OCI-LY1 (cell line): ENCODE measurements at regions not wholly inside any gene's neighbourhood (a gene's known extent, or its start where the extent isn't known, plus 50 kb on each side); places are given as distances from the start of the nearest gene placed in this dataset.

Experiments used
- H2AFZ ChIP-seq: fragments of 200-600 bp; sonication (generic), shearing (Covaris generic); 2 replicates; pipeline ENCODE4 v1.6.0; 2014; ENCODE audit warnings: antibody characterized with exemption, mild to moderate bottlenecking, low read length
- H3F3A ChIP-seq: fragments of 200-600 bp; sonication (generic), shearing (Covaris generic); 2 replicates; pipeline ENCODE4 v1.6.0; 2014; ENCODE audit warnings: mild to moderate bottlenecking, antibody characterized with exemption, low read length, moderate library complexity; ENCODE audit not compliant: insufficient read depth
- H3K27ac ChIP-seq: fragments of 200-600 bp; sonication (generic); 2 replicates; pipeline ENCODE4 v1.5.1; 2014; ENCODE audit warnings: low read length, mixed run types, mild to moderate bottlenecking, low read depth; ENCODE audit not compliant: poor library complexity, severe bottlenecking
- H3K27me3 ChIP-seq: fragments of 200-600 bp; sonication (generic); 2 replicates; pipeline ENCODE4 v1.6.0; 2014; ENCODE audit warnings: antibody characterized with exemption, mild to moderate bottlenecking, low read length, moderate library complexity; ENCODE audit not compliant: insufficient read depth
- H3K36me3 ChIP-seq: fragments of 200-600 bp; sonication (generic); 2 replicates; pipeline ENCODE4 v1.6.1; 2014; ENCODE audit warnings: mild to moderate bottlenecking, antibody characterized with exemption, low read length, moderate library complexity, mixed read lengths; ENCODE audit not compliant: insufficient read depth
- H3K4me1 ChIP-seq: fragments of 200-600 bp; sonication (generic); 2 replicates; pipeline ENCODE4 v1.5.1; 2014; ENCODE audit warnings: mild to moderate bottlenecking, low read length, moderate library complexity; ENCODE audit not compliant: insufficient read depth, severe bottlenecking
- H3K4me2 ChIP-seq: fragments of 200-600 bp; sonication (generic), shearing (Covaris generic); 2 replicates; pipeline ENCODE4 v1.6.1; 2014; ENCODE audit warnings: low read length
- H3K4me3 ChIP-seq: fragments of 200-600 bp; sonication (generic); 2 replicates; pipeline ENCODE4 v1.5.1; 2014; ENCODE audit warnings: low read length, low read depth, mild to moderate bottlenecking, mixed read lengths; ENCODE audit not compliant: poor library complexity, severe bottlenecking
- H3K79me2 ChIP-seq: fragments of 200-600 bp; shearing (Covaris generic); 2 replicates; pipeline ENCODE4 v1.6.1; 2016; ENCODE audit warnings: mixed run types, low read length, mixed read lengths; ENCODE audit not compliant: insufficient read depth
- H3K9ac ChIP-seq: fragments of 200-600 bp; sonication (generic), shearing (Covaris generic); 2 replicates; pipeline ENCODE4 v1.6.1; 2014; ENCODE audit warnings: mild to moderate bottlenecking, low read length, mixed read lengths
- H3K9me2 ChIP-seq: fragments of 200-600 bp; sonication (generic), shearing (Covaris generic); 2 replicates; pipeline ENCODE4 v1.6.1; 2014; ENCODE audit warnings: low read depth, mild to moderate bottlenecking, low read length, mixed read lengths
- H3K9me3 ChIP-seq: fragments of 200-600 bp; shearing (Covaris generic); 2 replicates; pipeline ENCODE4 v1.6.1; 2014; ENCODE audit warnings: low read length, mixed read lengths
- H4K20me1 ChIP-seq: fragments of 200-600 bp; sonication (generic), shearing (Covaris generic); 2 replicates; pipeline ENCODE4 v1.6.0; 2016; ENCODE audit warnings: mild to moderate bottlenecking, low read length; ENCODE audit not compliant: insufficient read depth
- CTCF ChIP-seq: fragments of 200-600 bp; sonication (generic), shearing (Covaris generic); IDR thresholded peaks from 2 replicates; pipeline ENCODE4 v1.5.1; 2017; ENCODE audit warnings: mild to moderate bottlenecking, antibody characterized with exemption, low read length, moderate library complexity, mixed read lengths
- EZH2 ChIP-seq: fragments of 200-600 bp; sonication (generic), shearing (Covaris generic); IDR thresholded peaks from 2 replicates; pipeline ENCODE4 v1.8.0; 2017; ENCODE audit warnings: borderline replicate concordance, mixed run types, mild to moderate bottlenecking, antibody characterized with exemption, low read length, moderate library complexity, mixed read lengths

GRCh38 chr13:77480066-77480465 lies 55.4 kb upstream of the SCEL start:
- Histone ChIP-seq H3K4me1 (peaks cover 17% of the 10 kb centered on the region), H3K9me3 (peaks cover 3% of the 10 kb centered on the region; the same call in 1 of the 2 replicates), H3K4me3 (no peak overlapping the region), H4K20me1 (no peaks in the 10 kb centered on the region), H3K27me3 (no peaks in the 10 kb centered on the region), H3F3A (no peaks in the 10 kb centered on the region), H3K79me2 (no peaks in the 10 kb centered on the region), H3K9ac (no peak overlapping the region), H3K4me2 (no peak overlapping the region), H2AFZ (no peak overlapping the region), H3K27ac (no peak overlapping the region), H3K9me2 (no peaks in the 10 kb centered on the region), H3K36me3 (no peaks in the 10 kb centered on the region)
- TF ChIP-seq CTCF (no peak), EZH2 (no peak)

- Histone ChIP-seq H3K4me1 (peaks cover 17% of the 10 kb centered on the region), H3K79me2 (no peaks in the 10 kb centered on the region), H3F3A (no peaks in the 10 kb centered on the region), H3K27me3 (no peaks in the 10 kb centered on the region), H2AFZ (no peak overlapping the region), H3K9ac (no peak overlapping the region), H3K9me2 (no peaks in the 10 kb centered on the region), H3K36me3 (no peaks in the 10 kb centered on the region), H3K9me3 (peaks cover 3% of the 10 kb centered on the region; the same call in 1 of the 2 replicates), H3K27ac (no peak overlapping the region), H3K4me3 (no peak overlapping the region), H3K4me2 (no peak overlapping the region), H4K20me1 (no peaks in the 10 kb centered on the region)
- TF ChIP-seq CTCF: no peak
- no peak for TF ChIP-seq EZH2
Observed at GRCh38 chr13:77479326-77479725, 56.2 kb upstream of the SCEL start.

GRCh38 chr13:77477299-77477848 lies 58.1 kb upstream of the SCEL start:
- Histone ChIP-seq H3K9ac (no peak overlapping the region; the same call in 1 of the 2 replicates), H3K4me2 (peak overlapping the region; percentile 65; the same call in 1 of the 2 replicates), H2AFZ (peak overlapping the region; percentile 51; the same call in 1 of the 2 replicates)

More at GRCh38 chr13:77477299-77477848, 58.1 kb upstream of the SCEL start:
- Histone ChIP-seq H4K20me1 (no peaks in the 10 kb centered on the region), H3K79me2 (no peaks in the 10 kb centered on the region), H3K4me3 (no peak overlapping the region), H3K36me3 (no peaks in the 10 kb centered on the region), H3K27ac (no peak overlapping the region), H3K4me1 (peaks cover 17% of the 10 kb centered on the region), H3K9me3 (no peaks in the 10 kb centered on the region), H3K27me3 (no peaks in the 10 kb centered on the region), H3K9me2 (no peaks in the 10 kb centered on the region), H3F3A (no peaks in the 10 kb centered on the region)
- TF ChIP-seq CTCF: no peak
- TF ChIP-seq EZH2: no peak
